ENCODE measurements at regions not wholly inside any gene's neighbourhood (a gene's known extent, or its start where the extent isn't known, plus 50 kb on each side); places are given as distances from the start of the nearest gene placed in this dataset.
"Not testable (repeated sequence)": the region's sequence is repeated elsewhere in the genome, so short reads cannot be mapped to it uniquely, and the experiment has no call there.

DNA sequence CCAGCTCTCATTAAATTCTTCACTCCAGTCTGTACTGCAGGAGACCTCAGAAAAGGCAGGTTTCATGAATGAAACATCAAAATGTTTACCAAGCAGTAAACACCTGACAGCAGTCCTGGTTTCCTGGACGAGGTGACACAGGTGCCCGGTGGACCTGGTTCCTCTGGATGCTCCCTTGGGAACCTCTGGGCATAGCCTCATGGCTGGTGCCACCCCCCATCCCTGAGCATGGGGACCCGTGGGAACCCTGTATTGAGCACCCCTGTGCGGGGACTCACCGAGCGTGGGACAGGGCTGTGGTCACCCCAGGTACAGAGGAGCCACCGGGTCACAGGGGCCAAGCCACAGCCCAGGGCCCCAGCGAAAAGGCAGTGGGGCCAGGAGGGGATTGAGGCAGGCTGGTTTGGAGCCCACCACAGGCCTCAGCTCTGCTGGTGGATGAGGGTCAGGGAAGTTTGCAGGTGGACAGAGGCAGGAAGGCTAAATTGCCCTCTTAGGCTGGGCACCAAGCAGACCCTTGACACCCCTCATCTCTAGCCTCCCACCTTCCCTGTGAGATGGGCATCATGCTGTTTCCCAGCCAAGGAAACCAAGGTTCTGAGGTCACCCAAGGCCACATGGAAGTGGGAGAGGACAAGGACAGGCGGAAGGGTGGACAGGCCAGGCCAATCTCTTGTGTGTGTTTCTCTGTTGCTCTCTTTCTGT lies 158.4 kb downstream of the PTPRU start:
- DNase-seq: no peak

DNA sequence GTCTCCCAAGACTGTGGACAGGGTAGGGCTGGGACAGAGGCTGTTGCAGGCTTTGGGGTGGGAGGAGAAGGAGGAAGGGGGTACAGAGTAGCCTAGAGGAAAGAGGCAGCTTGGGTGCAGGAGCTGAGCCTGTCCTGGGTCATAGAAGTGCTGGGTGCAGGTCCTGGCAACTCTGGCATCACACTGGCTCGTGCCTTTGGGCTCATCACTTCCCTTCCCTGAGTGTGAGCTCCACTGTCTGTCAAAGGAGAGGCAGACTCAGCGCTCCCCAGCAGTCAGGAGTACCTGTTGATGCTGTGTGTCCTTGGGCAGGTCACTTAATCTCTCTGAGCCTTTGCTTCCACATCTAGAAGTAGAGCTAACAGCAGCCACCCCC lies 157.1 kb downstream of the PTPRU start:
- no peak for DNase-seq

DNA sequence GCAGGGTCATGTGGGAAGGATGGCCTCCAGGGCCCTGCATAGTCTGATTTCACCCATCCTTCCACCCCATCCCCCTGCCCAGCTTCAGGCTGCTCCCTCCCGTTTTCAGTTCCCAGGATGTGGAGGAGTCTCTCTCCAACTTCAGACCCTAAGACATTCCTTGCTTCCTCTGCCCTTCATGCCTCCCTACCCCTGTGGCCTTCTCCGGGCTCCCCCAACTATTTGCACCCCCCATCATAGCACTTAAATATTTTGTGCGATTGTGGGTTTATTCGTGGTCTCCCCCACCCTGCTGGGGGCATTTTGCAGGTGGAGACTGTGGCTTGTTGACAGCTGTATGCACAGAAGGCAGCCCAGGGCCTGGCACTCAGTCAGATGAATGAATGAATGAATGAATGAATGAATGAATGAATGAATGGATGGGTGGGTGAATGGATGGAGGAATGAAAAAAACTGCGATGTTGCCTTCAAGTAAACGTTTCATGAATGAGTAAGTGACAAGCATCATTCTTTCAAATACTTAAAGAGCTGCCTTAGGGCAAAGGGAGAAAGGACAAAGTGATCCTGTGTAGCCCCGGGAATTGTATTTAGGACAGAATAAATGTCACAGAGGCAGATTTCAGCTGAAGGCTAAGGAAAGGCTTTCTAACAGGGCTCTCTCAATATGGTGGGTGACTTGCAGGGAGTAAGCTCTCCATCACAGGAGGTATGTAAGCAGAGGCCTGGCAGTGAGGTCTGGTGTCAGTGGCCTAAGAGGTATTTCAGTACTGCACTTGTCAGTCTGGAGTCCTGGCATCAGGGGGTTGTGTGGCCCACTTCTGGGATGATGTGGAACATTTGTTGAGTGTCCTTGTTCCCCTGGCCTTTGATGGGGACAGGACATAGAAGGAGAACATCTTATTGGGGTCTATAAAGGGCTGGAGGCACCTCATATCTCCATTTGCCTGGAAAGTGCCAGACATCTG lies 156.4 kb downstream of the PTPRU start:
- DNase-seq: no peak

DNA sequence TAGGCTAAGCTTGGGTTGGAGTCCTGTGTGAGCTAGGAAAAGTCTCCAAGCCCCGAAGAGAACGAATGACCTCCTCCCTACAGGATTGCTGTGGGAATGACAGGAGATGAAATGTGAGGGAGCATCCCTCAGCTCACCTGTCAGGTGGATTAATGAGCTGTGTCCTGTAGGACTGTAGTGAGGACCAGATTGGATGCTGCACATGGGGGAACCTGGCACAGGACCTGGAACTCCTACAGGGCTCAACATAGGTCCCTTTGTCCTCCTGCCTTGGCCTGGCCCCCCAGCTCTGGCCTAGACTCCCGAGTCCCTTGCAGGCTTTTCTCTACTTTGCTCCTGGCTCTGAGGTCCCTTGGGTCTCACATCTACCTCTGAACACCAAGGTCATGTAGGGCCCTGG lies 155.7 kb downstream of the PTPRU start:
- no peak for DNase-seq

DNA sequence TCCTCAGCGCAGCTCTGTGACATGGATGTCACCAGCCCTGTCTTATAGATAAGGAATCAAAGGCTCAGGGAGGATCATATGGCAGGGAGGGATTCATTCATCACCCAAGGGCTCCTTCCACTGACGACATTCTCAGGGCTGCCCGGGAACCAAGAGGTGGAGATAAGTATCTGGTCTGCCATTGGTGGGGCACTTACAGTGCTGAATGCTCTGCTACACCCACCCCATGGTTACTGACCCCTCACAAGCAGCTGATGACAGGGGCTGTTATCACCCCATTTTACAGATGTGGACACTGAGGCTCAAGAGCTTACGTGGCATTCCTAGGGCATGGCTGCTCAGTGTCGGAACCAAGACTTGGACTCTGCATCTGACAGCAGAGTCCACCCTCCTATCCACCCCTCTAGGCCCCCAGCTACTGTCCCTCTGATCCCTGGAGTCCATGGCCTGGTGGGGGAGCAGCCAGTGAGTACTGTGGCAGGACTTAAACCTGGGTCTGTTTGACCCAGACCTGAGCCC lies 155.1 kb downstream of the PTPRU start:
- no peak for DNase-seq

DNA sequence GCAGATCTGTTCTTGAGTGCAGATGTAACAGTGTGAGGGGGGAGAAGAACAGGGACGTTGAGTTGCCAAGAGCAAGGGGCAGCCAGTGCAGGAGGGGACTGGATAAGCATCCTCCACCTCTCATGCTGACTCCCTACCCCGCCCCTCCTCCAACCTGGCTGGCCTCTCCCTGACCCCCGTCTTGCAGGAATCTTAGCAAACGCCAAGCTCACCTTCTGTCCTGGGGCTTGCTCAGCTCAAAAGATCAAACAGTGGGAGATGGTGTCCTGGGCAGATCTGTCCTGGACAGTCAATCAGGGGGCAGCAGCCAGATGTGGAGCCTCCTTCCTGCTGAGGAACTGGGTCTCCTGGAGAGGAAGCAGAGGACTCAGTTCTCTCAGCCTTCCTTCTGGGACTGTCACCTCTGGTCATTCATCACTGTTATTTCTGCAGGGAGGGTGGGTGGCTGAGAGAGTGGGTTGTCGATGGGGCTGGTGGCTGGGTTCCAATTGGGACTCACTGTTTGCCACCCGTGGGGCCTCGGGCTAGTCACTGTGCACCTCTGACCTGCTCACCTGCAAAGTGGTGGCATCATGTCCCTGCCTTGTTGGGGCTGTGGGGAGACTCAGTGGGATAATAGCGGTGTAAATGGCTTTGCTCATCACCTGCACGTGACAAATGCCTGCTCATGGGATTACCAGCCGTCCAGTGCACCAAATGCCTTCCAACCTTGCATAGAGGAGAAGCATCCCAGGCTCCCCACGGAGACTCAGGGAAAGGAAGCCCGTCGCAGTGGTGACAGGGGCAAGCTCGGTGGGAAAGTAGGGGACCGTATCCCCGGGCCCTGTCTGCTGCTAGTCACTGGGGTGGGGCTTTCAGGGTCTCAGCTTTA lies 154.4 kb downstream of the PTPRU start:
- no peak for DNase-seq

DNA sequence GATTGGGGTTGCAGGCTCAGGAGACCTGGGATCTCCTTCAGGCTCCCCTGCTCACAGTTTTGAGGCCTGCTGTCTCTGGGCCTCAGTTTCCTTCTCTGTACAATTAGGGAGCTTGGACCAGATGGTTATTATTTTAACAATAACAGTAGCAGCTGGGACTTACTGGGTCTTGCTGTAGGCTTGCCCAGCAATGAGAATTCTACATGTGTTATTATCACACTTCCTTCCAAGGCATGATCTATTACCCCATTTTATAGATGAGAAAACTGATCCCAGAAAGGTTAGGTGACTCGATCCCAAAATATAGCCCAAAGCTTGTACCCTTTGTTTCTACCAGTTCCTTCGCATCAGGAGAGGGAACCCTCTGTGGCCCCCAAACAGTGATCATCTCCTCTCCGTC lies 153.8 kb downstream of the PTPRU start:
- DNase-seq: no peak

DNA sequence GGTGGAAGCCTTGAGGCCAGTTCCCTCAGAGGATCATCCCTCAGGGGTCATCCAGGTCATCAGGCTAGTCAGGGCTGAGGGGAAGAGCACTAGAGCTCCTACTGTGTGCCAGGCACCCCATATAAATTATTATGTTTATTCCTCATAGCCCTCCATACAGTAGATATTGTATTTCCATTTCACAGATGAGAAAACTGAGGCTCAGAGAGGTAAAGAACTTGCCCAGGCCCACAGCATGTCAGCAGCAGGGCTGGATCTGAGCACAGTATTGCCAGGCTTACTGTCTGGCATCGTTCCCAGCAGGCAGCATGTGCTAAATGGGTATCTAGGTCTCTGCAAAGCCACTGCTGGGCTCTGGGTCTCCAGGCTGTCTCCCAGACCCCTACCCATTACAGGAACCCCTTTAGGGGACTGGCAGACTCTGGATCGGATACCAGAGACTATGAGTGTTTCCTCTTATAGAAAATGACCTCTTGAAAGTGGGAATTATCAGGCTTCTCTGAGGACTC lies 153.3 kb downstream of the PTPRU start:
- no peak for DNase-seq

DNA sequence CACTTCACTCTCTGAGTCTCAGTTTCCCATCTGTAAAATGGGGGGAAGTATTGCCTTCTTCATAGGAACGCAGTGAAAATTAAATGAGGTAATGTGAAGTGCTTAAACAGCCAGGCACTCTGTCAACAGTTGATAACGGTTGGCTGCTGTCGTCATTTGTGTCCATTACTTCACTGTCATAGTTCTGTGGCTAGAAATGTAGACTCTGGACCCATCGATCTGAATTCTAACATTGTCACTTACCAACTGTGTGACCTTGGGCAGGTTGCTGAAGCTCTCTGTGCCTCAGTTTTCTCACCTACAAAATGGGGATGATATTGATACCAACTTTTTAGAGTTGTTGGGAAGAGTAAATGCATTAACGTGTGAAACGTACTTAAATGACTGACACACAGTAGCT lies 152.6 kb downstream of the PTPRU start:
- no peak for DNase-seq

DNA sequence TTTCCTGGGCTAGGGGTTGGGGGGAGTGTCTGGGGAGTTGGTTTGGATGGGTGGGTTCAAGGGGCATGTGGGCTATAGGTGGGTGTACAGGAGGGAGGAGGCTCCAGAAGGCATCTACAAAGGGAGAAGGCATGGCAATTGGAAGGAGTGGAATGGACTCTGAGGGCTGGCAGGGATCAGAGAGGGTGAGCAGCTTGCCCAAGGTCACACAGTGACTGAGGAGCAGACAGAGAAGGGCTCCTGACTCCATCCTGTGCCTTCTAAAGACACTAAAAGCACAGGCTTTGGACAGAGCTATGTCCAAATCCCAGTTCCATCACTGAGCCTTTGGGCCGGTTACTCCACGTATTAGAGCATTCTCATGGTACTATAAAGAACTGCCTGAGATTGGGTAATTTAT lies 151.8 kb downstream of the PTPRU start:
- DNase-seq: no peak

DNA sequence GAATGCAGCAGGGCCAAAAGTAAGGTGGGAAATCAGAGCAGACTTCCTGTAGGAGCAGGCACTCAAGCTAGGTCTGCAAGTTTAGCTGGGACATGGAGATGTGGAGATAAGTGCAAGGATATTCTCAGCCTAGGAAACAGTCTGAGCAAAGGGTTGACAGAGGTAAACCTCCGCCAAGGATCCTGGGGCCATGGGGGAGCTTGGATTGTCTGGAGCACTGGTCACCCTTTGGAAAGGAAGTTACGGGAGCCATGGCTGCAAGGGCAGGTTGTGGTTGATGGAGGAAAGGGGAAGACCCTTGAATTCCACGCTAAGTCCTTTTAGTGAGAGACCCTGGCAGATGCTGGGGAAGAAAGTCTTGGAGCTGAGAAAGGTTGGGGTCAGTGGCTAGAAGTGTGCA lies 150.9 kb downstream of the PTPRU start:
- DNase-seq: no peak

DNA sequence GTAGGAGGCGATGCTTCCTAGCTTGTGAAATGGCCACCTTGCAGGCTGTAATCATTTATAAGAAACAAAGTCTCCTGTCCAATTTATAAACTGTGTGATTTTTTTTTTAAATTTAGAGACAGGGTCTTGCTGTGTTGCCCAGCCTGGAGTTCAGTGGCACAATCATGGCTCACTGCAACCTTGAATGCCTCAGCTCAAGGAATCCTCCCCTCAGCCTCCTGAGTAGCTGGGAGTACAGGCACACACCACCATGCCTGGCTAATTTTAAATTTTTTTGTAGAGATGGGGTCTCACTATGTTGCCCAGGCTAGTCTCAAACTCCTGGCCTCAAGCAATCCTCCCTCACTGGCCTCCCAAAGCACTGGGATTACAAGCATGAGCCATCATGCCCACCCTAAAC lies 150.1 kb downstream of the PTPRU start:
- not testable (repeated sequence) for DNase-seq

DNA sequence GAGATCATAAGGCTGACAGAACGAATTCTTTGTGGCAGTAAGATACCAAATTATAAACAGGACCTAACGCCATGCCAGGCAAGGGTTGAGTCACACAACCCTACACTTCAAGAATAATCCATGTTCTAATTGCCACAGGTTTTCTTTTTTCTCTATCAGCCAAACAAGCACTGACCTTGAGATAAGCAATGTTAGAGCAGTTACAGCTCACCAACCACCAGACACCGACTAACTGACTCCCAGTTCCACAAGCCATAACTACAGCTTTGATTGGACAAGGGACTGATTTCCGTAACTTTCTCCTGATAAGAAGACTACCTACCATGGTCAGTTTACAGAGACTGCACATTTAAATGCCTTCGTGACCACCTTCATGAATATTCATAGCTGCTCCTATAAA lies 149.6 kb downstream of the PTPRU start:
- no peak for DNase-seq

DNA sequence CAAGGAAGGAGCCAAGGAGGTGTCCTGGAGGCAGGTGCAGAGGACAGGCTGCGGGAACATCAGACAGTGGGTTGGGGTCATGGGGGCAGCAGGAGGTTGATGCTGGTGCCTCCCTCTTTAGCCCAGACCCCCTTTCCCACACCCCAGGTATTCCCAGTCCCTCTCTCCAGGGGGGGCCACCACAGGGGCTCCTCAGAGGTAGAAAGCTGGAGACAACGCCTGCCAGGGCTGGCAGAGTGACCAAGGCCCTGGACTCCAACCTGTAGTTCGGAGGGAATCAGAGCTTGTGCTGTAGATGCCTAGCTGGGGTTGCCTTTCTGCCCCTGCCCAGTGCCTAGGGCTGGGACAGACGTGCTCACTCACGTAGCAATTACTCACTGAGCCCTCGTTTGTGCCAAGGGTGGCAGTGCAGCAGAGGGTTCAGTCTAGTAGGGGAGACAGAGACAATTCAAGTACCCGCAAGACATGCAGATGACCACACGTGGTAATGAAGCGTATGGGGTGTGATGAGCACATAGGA lies 148.2 kb downstream of the PTPRU start:
- no peak for DNase-seq

DNA sequence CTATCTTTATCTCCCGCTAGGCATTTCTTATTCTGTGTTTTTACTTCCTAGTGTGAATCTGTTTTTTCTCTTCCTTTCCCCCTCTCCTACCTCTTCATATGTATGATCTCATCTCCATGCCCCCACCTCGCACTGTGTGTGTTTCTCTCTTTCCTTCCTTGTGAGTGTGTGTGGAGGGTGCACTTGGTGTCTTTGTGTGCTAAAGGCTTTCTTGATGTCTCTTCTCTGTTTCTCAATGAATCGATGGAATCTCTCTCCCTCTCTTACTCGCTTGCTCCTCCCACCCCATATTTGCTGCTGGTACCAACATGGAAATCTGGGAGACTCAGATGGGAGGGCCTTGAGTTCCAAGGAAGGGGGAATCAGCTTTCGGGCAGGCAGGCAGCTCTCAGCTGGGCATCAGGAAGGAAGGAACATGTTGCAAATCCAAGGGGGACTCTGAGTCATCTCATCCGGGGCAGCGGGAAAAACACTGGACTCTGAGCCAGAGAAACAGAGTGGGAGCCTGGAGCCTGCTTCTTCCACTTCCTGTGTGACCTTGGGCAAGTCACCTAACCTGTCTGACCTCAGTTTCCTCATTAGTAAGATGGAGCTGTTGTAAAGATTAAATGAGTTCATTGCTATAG lies 147.5 kb downstream of the PTPRU start:
- DNase-seq: no peak

DNA sequence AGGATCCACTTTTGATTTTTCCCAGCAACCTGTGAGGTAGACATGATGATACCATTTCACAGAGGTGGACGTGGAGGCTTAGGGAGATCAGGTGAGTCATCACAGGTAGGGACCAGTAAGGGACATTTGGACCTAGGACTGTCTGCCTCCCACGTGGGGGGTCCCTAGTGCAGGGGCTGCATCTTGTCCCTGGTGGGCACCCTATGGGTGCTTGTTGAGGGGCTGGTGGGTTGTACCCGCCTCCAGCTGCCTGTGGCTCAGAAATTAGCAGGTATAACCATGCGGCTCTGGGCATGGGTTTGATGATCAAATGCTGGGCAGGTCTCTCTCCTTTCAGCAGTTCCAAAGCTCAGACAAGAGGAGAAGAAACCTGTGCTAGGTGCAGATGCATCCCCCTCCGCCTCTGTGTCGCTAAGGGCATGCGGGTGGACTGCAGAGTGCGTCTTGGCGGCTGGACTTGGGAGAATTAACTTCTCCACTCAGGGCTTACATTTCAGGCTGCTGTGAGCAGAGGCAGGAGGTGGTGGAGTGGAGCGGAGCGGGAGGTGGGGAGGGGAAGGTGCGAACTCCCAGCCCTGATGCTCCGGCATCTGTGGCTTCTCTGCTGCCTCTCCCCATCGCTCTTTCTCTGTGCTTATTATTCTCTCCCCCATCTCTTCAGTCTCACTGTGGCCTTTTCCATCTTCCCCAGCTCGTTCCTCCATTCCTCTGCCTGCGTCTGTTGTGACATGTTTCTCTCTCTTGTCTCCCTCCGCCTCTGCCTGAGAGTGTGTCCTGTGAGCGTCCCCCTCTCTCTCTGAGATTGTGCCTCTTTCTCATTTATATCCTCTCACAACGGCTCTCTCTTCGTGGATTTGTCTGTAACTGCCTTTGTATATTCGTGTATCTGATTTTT lies 146.8 kb downstream of the PTPRU start:
- no peak for DNase-seq

DNA sequence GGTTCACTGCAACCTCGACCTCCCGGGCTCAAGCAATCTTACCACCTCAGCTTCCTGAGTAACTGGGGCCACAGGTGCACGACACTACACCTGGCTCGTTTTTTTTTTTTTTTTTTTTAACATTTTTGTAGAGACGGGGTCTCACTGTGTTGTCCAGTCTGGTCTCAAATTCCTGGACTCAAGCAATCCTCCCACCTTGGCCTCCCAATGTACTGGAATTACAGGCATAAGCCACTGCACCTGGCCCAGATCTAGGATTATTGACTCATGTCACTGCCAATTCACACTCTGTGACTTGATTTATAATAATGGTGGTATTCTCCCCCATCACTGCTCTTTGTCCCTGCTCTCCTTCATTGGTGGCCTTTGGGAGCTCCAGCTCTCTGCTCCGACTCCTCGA lies 145.1 kb downstream of the PTPRU start:
- DNase-seq: no peak

DNA sequence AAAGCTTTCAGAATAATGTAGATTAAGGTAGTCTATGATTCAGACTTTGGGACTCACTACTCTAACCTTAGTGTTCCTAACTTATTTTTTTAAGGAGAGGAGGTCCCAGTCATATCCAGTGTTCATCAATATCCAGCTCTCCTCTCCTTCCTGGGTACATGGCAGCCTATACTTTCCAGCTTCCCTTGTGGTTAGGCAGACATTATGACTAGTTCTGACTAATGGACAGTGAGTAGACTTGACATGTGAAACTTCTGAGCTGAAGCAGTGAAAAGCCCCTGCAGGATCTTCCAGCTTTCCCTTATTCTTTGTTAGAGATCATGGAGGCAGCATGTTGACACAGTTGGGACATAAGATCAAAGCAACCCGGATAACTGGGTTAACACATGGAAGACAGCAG lies 144.2 kb downstream of the PTPRU start:
- DNase-seq: no peak

DNA sequence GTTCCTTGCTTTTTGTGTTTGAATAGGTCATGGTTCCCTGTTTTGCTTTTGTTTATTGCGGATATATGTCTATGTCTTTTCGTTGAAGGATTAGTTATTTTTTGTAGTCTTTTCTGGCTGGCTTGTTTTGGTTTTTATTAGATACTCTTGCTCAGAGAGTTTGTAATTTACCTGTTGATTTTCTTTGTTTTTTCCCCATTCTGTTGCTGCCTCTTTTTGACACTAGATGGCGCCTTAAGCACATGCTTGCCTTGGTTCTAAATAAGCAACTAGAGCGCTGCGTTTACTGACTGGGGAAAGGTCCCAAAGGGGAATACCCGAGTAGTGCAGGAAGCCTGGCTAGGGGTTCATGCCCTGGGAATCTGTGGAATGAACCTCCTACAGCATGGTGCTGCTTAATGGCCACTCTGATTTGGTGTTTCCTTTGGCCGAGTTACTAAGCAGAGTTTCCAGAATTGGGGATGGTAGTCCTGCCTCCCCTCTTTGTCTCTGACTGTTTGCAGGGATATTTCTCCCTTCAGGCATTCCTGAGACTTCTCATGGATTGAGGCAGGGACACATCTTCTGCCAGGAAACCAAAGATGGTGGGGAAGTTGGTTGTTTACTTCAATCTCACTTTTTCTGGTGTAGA lies 143.2 kb downstream of the PTPRU start:
- no peak for DNase-seq
